ENCODE measurements at regions not wholly inside any gene's neighbourhood (a gene's known extent, or its start where the extent isn't known, plus 50 kb on each side); places are given as distances from the start of the nearest gene placed in this dataset.

DNA sequence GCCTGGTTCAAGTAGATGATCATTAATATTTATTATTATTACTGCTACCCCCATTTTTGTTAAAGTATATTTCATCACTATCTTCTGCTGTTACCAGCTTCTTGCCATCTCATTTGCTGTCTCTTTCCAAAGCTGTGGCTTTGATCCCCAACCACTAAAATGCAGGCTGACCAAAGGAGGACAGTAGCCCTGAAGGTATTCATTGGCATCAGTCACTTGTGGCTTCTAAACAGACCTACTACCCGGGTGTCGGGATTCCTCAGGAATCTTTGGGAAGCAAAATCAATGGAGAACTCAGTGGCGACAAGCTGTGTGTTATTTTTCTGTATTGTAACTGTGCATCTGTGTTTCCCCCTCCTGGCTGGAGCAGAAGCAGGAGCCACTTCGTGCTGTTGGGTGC lies 379.2 kb upstream of the ERCC4 start (continued):
- TF ChIP-seq TEAD4 (IDR thresholded peaks at IDR 0.05; ENCODE audit: borderline replicate concordance, insufficient read depth) (no peak), RCOR1 (IDR thresholded peaks at IDR 0.05; ENCODE audit: low read length) (no peak), EZH2phosphoT487 (IDR thresholded peaks at IDR 0.05; ENCODE audit: borderline replicate concordance, low read depth) (no peak), YY1 (IDR thresholded peaks at IDR 0.05; ENCODE audit: low read depth) (no peak), GATA2 (CRISPR knock-in tag; IDR thresholded peaks at IDR 0.05) (no peak), EP300 (IDR thresholded peaks at IDR 0.05; ENCODE audit: borderline replicate concordance in 1 of 2, low read depth in 1 of 2, low read length in 1 of 2) (no peak)
- TF ChIP-seq, protein P1, sequence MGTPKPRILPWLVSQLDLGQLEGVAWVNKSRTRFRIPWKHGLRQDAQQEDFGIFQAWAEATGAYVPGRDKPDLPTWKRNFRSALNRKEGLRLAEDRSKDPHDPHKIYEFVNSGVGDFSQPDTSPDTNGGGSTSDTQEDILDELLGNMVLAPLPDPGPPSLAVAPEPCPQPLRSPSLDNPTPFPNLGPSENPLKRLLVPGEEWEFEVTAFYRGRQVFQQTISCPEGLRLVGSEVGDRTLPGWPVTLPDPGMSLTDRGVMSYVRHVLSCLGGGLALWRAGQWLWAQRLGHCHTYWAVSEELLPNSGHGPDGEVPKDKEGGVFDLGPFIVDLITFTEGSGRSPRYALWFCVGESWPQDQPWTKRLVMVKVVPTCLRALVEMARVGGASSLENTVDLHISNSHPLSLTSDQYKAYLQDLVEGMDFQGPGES (IDR thresholded peaks at IDR 0.05; ENCODE audit: low read depth, low read length): no peak

DNA sequence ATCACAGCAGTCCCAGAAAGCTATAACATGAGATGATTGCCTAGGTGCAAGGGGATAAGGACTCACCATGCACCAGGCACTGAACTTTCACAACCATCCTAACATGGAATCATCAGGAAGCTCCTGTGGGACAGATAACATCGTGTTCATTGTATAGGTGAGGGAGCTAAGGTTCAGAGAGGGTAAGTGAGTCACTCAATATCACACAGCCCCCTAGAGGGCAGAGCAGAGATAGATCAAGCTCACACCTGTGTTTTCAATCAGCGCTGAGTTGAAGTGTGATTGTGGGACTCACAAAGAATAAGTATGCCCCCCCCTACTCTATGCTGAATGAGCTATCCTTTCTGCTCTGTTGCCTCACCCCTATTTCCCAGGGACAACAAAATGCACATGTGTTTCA lies 377.7 kb upstream of the ERCC4 start:
- H3K27me3 ChIP-seq (ENCODE audit: insufficient read depth): no peaks in the 10 kb centered on the region
- CTCF ChIA-PET: interaction anchor here (1.0 kb wide), 1 partner anchor 11 kb away, joined by 4 read pairs; no protein-coding TSS in a partner anchor
- H2AFZ ChIP-seq (ENCODE audit: low read depth): no peak overlapping the region
- DNase-seq: no peak
- WGBS (ENCODE audit: low lambda C conversion rate): 17% methylated on average over 2 of the region's 2 CpGs
- no peaks in the 10 kb centered on the region for H3K9me3 ChIP-seq
- no peak overlapping the region for H3K4me3 ChIP-seq (ENCODE audit: low read depth in 2 of 2, low read length in 1 of 2)
- no peaks in the 10 kb centered on the region for H3K9me2 ChIP-seq
- H4K20me1 ChIP-seq (ENCODE audit: insufficient read depth): no peaks in the 10 kb centered on the region
- POLR2A ChIA-PET: no interaction called here
- H3K4me1 ChIP-seq (ENCODE audit: control insufficient read depth in 1 of 2, insufficient read depth in 2 of 2, low read depth in 1 of 2, low read length in 1 of 2): no peaks in the 10 kb centered on the region
- TF ChIP-seq EP300 (IDR thresholded peaks at IDR 0.05; ENCODE audit: borderline replicate concordance in 1 of 2, low read depth in 1 of 2, low read length in 1 of 2): no peak
- TF ChIP-seq POLR2AphosphoS5 (IDR thresholded peaks at IDR 0.05; ENCODE audit: low read depth, low read length): no peak
- TF ChIP-seq, protein P2, sequence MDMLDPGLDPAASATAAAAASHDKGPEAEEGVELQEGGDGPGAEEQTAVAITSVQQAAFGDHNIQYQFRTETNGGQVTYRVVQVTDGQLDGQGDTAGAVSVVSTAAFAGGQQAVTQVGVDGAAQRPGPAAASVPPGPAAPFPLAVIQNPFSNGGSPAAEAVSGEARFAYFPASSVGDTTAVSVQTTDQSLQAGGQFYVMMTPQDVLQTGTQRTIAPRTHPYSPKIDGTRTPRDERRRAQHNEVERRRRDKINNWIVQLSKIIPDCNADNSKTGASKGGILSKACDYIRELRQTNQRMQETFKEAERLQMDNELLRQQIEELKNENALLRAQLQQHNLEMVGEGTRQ (IDR thresholded peaks at IDR 0.05; ENCODE audit: borderline replicate concordance, low read depth, low read length): no peak
- TF ChIP-seq MXI1 (IDR thresholded peaks at IDR 0.05; ENCODE audit: low read depth, low read length): no peak
- TF ChIP-seq RFX5 (IDR thresholded peaks at IDR 0.05; ENCODE audit: low read length): no peak
- TF ChIP-seq, protein P3, sequence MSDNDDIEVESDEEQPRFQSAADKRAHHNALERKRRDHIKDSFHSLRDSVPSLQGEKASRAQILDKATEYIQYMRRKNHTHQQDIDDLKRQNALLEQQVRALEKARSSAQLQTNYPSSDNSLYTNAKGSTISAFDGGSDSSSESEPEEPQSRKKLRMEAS (IDR thresholded peaks at IDR 0.05; ENCODE audit: low read depth): no peak
- TF ChIP-seq MEF2A (IDR thresholded peaks at IDR 0.05; ENCODE audit: borderline replicate concordance, low read depth): no peak
- no peak for TF ChIP-seq TEAD4 (IDR thresholded peaks at IDR 0.05; ENCODE audit: borderline replicate concordance, insufficient read depth)
- no peak for TF ChIP-seq RCOR1 (IDR thresholded peaks at IDR 0.05; ENCODE audit: low read length)
- no peak for TF ChIP-seq EZH2phosphoT487 (IDR thresholded peaks at IDR 0.05; ENCODE audit: borderline replicate concordance, low read depth)
- TF ChIP-seq RXRA (IDR thresholded peaks at IDR 0.05; ENCODE audit: borderline replicate concordance, low read depth): no peak
- TF ChIP-seq SMC3 (IDR thresholded peaks at IDR 0.05; ENCODE audit: low read depth, low read length): no peak
- TF ChIP-seq, protein P1 (IDR thresholded peaks at IDR 0.05; ENCODE audit: low read depth, low read length): no peak
- H3K9ac ChIP-seq: no peak overlapping the region
- no peak overlapping the region for H3K27ac ChIP-seq (ENCODE audit: low read depth in 2 of 2, low read length in 1 of 2)
- H3K36me3 ChIP-seq (replicated peaks in 1 of 2; ENCODE audit: control insufficient read depth in 1 of 2, insufficient read depth in 2 of 2, low read length in 1 of 2): no peaks in the 10 kb centered on the region
- no peaks in the 10 kb centered on the region for H3F3A ChIP-seq (replicated peaks; ENCODE audit: insufficient read depth)
- H3K79me2 ChIP-seq (ENCODE audit: insufficient read depth): no peaks in the 10 kb centered on the region
- no peak overlapping the region for H3K4me2 ChIP-seq

Measured in SK-N-SH (cell line).